HG03575 (cell line): ENCODE measurements at regions not wholly inside any gene's neighbourhood (a gene's known extent, or its start where the extent isn't known, plus 50 kb on each side); places are given as distances from the start of the nearest gene placed in this dataset.
A peak's percentile ranks its signal among the peaks of the same experiment; 100 is the strongest.
"Not testable (repeated sequence)": the region's sequence is repeated elsewhere in the genome, so short reads cannot be mapped to it uniquely, and the experiment has no call there.

ENCODE experiments used
- ATAC-seq: cut with Tn5 transposase; IDR thresholded peaks from one replicate; pipeline ENCODE4 v1.9.1; 2021; ENCODE audit not compliant: unreplicated experiment, insufficient number of reproducible peaks, low FRiP score; ENCODE audit errors: extremely low read depth

- ATAC-seq, result no peak
Observed at GRCh38 chr1:170789063-170789462, 125.1 kb downstream of the PRRX1 start.

GRCh38 chr1:170790175-170790574 is 126.2 kb downstream of the PRRX1 start:
- ATAC-seq, result no peak

DNA sequence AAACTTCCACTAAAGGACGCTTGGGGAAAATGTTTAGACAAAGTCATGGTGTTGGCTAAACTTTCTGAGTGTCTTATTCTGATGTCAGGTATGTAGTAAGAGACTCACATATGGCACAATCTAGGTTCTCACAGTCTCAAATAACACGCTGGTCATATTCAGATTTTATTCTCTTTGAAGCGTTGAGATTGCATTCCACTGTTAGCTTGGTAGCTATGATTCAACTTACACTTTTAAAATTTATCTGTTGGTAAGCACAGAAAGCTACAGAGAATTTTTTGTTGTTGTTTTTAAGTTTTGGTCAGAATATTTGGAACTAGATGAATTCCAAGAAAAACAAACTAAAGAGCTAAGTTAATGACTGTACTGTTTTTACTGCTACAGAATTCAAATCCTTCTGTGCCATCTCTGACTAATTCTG is 126.7 kb downstream of the PRRX1 start:
- ATAC-seq, result no peak

- ATAC-seq, result no peak
Observed at GRCh38 chr1:170791941-170792340, 128.0 kb downstream of the PRRX1 start.

DNA sequence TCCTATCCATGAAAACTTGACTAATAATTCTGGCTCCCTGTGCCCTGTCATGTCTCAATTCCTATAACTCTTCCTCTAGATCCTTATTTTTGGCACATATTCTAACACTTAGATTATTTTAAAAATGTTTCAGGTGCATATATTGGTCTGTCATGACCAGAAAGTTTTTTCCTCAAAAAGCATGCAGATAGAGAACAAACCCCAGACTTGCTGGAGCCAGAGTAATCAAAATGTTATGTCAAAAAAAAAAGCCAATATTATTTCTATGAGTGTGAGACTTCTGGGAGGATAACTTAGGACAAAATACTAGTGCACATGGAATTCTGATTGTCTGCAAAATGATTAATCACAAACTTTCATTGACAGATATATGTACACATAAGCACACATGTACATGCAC is 135.1 kb upstream of the MROH9 start:
- no peak for ATAC-seq

DNA sequence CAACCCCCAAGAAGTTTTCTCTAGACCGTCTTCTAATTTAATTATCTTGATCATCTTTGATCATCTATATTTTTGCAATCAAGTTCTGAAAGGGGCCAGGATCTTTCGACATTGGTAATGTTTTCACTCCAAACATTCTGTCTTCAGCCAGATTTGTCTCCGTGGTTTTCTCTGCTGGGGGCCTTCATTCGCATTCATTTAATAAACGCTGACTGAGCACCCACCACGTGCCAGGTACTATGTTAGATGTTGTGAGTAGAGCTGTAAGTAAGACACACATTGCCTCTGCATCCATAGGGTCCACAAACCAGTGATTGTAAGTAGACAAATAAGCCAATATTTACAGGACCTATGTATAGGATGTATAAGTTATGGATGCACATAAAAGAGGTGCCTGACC is 134.5 kb upstream of the MROH9 start:
- ATAC-seq, result no peak

GRCh38 chr1:170803711-170804110 is 131.6 kb upstream of the MROH9 start:
- ATAC-seq, result no peak

DNA sequence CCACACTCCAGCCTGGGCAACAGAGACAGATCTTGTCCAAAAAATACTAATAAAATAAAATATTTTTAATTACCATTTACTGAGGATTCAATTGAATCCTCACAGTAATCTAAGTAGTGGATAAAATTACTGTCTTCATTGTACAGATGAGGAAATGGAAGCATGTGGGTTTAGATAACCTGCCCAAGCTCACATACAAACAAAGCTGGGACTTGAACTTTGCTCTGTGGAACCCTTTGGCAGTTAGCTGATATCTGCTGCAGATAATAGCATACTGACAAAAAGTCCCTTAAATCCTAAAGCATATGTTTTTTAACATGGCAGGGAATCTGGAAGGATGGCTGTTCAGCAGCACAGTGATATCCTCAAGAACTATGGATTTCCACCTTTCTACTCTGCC is 130.9 kb upstream of the MROH9 start:
- ATAC-seq, result no peak

DNA sequence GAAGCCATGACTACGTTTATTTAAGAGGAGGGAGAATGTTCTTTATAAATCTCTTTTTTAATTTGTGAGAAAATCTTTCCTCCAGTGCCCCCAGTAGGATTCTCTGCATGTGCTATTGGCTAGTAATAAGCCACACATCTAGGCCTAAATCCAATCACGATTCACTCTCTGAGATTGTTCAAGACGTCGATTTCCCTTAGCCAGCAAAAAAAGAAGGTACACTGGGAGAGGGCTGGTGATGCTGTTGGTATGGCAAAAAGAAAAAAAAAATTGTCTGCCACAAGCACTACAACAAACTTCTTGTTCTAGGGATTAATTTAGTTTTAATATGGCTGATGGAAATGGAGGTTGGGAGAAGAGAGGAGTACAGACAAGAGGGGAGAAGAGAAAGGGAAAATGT is 130.5 kb upstream of the MROH9 start:
- no peak for ATAC-seq

GRCh38 chr1:170806961-170807360 is 128.4 kb upstream of the MROH9 start:
- ATAC-seq, result no peak

GRCh38 chr1:170807432-170807831 is 127.9 kb upstream of the MROH9 start:
- no peak for ATAC-seq

- no peak for ATAC-seq
Observed at GRCh38 chr1:170808216-170808885, 127.0 kb upstream of the MROH9 start.

GRCh38 chr1:170811013-170811412 is 124.3 kb upstream of the MROH9 start:
- ATAC-seq, result not testable (repeated sequence)

DNA sequence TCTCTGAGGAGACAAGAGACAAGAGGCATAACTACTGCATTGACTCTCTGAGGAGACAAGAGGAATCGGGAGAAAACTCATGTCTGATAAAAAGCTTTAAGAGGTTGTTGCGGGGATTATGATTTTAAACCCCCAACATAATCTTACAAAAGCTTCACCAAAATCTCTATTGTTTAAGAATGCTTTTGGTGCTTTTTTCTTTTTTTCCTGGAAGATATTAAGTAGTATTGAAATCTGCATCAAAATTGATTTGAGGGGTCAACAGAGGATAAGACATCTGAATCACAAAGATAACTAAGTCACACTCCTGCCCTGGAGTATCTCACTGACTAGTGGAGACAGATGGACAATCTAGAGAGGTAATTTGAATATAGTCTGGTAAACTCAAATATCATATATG is 115.6 kb upstream of the MROH9 start:
- no peak for ATAC-seq

DNA sequence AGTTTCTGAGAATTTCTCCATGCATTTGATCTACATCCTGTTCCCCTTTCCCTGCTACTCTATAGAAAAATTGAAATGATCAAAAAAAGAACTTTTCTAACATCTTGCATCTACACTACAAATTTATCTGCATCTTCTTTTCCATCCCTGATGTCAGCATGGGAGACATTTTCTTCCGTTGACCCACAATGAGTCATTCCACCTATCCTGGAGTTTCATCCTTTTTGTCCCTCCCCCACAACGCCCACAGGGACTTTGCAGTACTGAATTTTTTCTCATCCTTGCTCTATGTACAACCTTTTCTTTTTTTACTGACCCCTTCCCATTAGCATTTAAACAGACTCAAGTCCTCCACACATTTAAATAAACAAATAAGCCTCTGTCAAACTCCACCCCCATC is 112.2 kb upstream of the MROH9 start:
- ATAC-seq, result no peak

- ATAC-seq, result no peak
Observed at GRCh38 chr1:170831276-170831675, 104.1 kb upstream of the MROH9 start.

GRCh38 chr1:170836141-170836540 is 99.2 kb upstream of the MROH9 start:
- no peak for ATAC-seq

DNA sequence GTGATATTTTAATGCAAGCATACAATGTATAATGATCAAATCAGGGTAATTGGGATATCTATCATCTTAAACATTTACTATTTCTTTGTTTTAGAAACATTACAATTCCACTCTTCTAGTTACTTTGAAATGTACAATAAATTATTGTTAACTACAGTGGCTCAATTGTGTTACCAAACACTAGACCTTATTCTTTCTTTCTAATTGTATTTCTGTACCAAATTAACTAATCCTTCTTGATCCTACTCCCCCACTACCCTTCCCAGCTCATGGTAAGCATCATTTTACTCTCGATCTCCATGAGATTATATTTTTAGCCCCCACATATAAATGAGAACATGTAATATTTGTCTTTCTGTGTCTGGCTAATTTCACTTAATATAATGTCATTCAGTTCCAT is 95.0 kb upstream of the MROH9 start:
- no peak for ATAC-seq

DNA sequence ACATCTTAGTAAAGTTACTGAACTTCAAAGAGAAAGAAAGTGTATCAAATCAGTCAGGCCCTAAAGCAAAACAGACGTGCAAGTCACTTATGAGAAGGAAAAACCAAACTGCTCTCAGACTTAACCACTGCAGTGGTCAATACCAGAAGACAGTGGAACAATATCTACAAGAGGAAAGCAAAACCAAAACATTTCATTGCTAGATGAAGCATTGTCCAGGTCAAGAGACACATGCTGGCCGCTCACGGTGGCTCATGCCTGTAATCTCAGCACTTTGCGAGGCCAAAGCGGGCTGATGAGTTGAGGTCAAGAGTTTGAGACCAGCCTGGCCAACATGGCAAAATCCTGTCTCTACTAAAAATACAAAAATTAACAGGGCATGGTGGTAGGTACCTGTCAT is 82.0 kb upstream of the MROH9 start:
- ATAC-seq, result peak; percentile 62

GRCh38 chr1:170853867-170854266 is 81.5 kb upstream of the MROH9 start:
- no peak for ATAC-seq

DNA sequence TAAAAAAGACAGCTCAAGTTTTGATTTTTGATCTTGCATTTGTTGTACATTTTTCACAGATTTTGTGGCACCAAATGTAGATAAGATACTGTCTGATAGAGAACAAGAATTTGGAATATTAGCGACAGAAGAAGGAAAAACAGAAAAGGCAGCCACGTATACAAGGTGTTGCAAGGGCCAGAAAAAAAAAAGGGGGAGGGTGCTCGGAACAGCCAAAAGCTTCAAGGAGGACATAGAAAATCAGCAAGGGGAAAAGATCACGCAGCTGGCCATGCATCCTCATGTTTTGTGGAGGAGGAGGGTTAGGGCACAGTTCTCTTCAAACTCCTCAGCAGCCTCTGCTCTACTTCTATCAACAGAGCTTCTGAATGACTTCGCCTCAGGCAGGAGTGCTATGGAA is 80.7 kb upstream of the MROH9 start:
- no peak for ATAC-seq
